ENCODE measurements at regions not wholly inside any gene's neighbourhood (a gene's known extent, or its start where the extent isn't known, plus 50 kb on each side); places are given as distances from the start of the nearest gene placed in this dataset.

DNA sequence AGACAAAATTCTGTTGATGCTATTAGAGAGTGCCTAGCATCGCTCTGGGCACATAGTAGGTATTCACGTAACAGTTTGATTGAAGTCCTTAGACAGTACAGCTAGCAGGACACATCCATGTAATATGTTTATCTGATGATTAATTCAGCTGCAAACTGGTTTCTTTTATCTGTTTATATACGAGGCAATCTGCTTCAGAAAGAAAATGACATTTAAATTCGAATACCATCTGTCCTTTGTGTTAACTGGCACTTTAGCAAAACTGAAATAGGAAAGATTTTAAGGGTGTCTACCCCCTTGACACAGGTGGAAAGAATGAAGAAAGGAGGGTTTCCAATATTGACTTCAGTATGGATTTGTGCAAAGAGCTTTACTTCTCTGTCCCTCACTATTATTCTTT lies 192.5 kb downstream of the MFSD1 start:
- TF ChIP-seq POLR2A (IDR thresholded peaks at IDR 0.05; ENCODE audit: low read depth, low read length): no peak
- TF ChIP-seq POLR2AphosphoS5 (IDR thresholded peaks at IDR 0.05; ENCODE audit: low read depth, low read length): no peak

Measured in GM12892 (cell line).